Progenitor cell of endocrine pancreas (in vitro differentiated cells): ENCODE measurements at regions not wholly inside any gene's neighbourhood (a gene's known extent, or its start where the extent isn't known, plus 50 kb on each side); places are given as distances from the start of the nearest gene placed in this dataset.
"Not testable (repeated sequence)": the region's sequence is repeated elsewhere in the genome, so short reads cannot be mapped to it uniquely, and the experiment has no call there.

Experiments used
- DNase-seq: peaks from one replicate; pipeline ENCODE4 v3.0.0; 2021; ENCODE audit warnings: low spot score; ENCODE audit not compliant: unreplicated experiment
- H3K27ac Mint-ChIP-seq: 2 replicates; pipeline ENCODE4 v1.8.0; 2021; ENCODE audit warnings: mild to moderate bottlenecking, moderate library complexity, mixed read lengths
- H3K27me3 Mint-ChIP-seq: 2 replicates; pipeline ENCODE4 v1.8.0; 2021; ENCODE audit warnings: mixed read lengths
- H3K36me3 Mint-ChIP-seq: 2 replicates; pipeline ENCODE4 v1.8.0; 2022; ENCODE audit warnings: mixed read lengths; ENCODE audit not compliant: insufficient read depth
- H3K4me1 Mint-ChIP-seq: 2 replicates; pipeline ENCODE4 v1.8.0; 2021; ENCODE audit warnings: low read depth, mixed read lengths
- H3K4me3 Mint-ChIP-seq: 2 replicates; pipeline ENCODE4 v1.8.0; 2021; ENCODE audit warnings: low read depth, mild to moderate bottlenecking, moderate library complexity, mixed read lengths
- H3K9me3 Mint-ChIP-seq: 2 replicates; pipeline ENCODE4 v1.8.0; 2021; ENCODE audit warnings: low read depth, mixed read lengths
- CTCF ChIP-seq: fragments of 200-600 bp; sonication (generic); IDR thresholded peaks from one replicate; pipeline ENCODE4 v1.5.0; 2021; ENCODE audit warnings: antibody characterized with exemption, mild to moderate bottlenecking; ENCODE audit not compliant: unreplicated experiment

- DNase-seq: no peak
- no peak overlapping the region for H3K27ac Mint-ChIP-seq
- TF ChIP-seq CTCF: no peak
Measured at GRCh38 chrX:98299785-98300184, 1416.1 kb downstream of the RPA4 start.

GRCh38 chrX:98300536-98300935 is 1416.8 kb downstream of the RPA4 start:
- peaks cover 14% of the 10 kb centered on the region for H3K9me3 Mint-ChIP-seq
- H3K4me3 Mint-ChIP-seq, DNase-seq, H3K27me3 Mint-ChIP-seq, H3K36me3 Mint-ChIP-seq, H3K27ac Mint-ChIP-seq, H3K4me1 Mint-ChIP-seq: not testable (repeated sequence)

More at GRCh38 chrX:98299785-98300184, 1416.1 kb downstream of the RPA4 start:
- H3K4me3 Mint-ChIP-seq: no peak overlapping the region
- peaks cover 7% of the 10 kb centered on the region for H3K36me3 Mint-ChIP-seq
- H3K4me1 Mint-ChIP-seq: no peaks in the 10 kb centered on the region
- H3K27me3 Mint-ChIP-seq: no peaks in the 10 kb centered on the region
- H3K9me3 Mint-ChIP-seq: peaks cover 12% of the 10 kb centered on the region

- Mint-ChIP-seq H3K4me3 (no peak overlapping the region), H3K27ac (no peak overlapping the region), H3K27me3 (no peaks in the 10 kb centered on the region), H3K36me3 (no peaks in the 10 kb centered on the region), H3K4me1 (no peaks in the 10 kb centered on the region), H3K9me3 (no peaks in the 10 kb centered on the region)
- DNase-seq: no peak
- TF ChIP-seq CTCF: no peak
Measured at GRCh38 chrX:98331407-98331806, 1447.7 kb downstream of the RPA4 start.

GRCh38 chrX:98338544-98338943 is 1454.8 kb downstream of the RPA4 start:
- no peak for DNase-seq
- Mint-ChIP-seq H3K27ac (no peak overlapping the region), H3K27me3 (no peaks in the 10 kb centered on the region), H3K4me1 (no peaks in the 10 kb centered on the region), H3K9me3 (peaks cover 20% of the 10 kb centered on the region), H3K4me3 (no peak overlapping the region), H3K36me3 (peaks cover 19% of the 10 kb centered on the region)
- TF ChIP-seq CTCF: no peak

- H3K36me3 Mint-ChIP-seq: peaks cover 8% of the 10 kb centered on the region
- TF ChIP-seq CTCF: no peak
Measured at GRCh38 chrX:98350940-98351339, 1467.2 kb downstream of the RPA4 start.

GRCh38 chrX:98357146-98357545 is 1473.4 kb downstream of the RPA4 start:
- Mint-ChIP-seq H3K4me1 (no peaks in the 10 kb centered on the region), H3K4me3 (no peak overlapping the region), H3K36me3 (peaks cover 7% of the 10 kb centered on the region), H3K27ac (no peak overlapping the region), H3K9me3 (peaks cover 22% of the 10 kb centered on the region), H3K27me3 (no peaks in the 10 kb centered on the region)
- no peak for TF ChIP-seq CTCF
- no peak for DNase-seq

More at GRCh38 chrX:98350940-98351339, 1467.2 kb downstream of the RPA4 start:
- DNase-seq: no peak
- Mint-ChIP-seq H3K9me3 (peaks cover 15% of the 10 kb centered on the region), H3K4me1 (peaks cover 2% of the 10 kb centered on the region), H3K27ac (no peak overlapping the region), H3K27me3 (no peaks in the 10 kb centered on the region), H3K4me3 (no peak overlapping the region)
